H1 (cell line): ENCODE measurements at regions not wholly inside any gene's neighbourhood (a gene's known extent, or its start where the extent isn't known, plus 50 kb on each side); places are given as distances from the start of the nearest gene placed in this dataset.

Experiments
- ASH2L ChIP-seq: fragments of 200-600, 300-600 bp; sonication (generic); IDR thresholded peaks from one replicate; pipeline ENCODE4 v1.7.1; 2017; ENCODE audit warnings: low read length
- RXRA ChIP-seq: IDR thresholded peaks from 2 replicates; pipeline ENCODE4 v1.6.1; 2011; ENCODE audit warnings: low read depth, mild to moderate bottlenecking, low read length, moderate library complexity; ENCODE audit not compliant: insufficient read depth
- TBP ChIP-seq: IDR thresholded peaks from 2 replicates; pipeline ENCODE4 v1.6.1; 2011; ENCODE audit warnings: low read depth, low read length, improper control_type of control experiment
- ZNF274 ChIP-seq: IDR thresholded peaks from 2 replicates; pipeline ENCODE4 v1.7.0; 2012; ENCODE audit warnings: low read length, borderline replicate concordance; ENCODE audit errors: extremely low read depth
- TF ChIP-seq, protein P1 (sequence below), 3 experiments: IDR thresholded peaks; 1 replicate in 2 of 3; 2 replicates in 1 of 3; pipeline versions ENCODE4 v1.5.1 to v1.6.1; 2011; ENCODE audit warnings: low read length in 3 of 3, mild to moderate bottlenecking in 3 of 3, inconsistent platforms in 2 of 3, low read depth in 1 of 3, moderate library complexity in 1 of 3; ENCODE audit not compliant: insufficient read depth in 1 of 3; ENCODE audit errors: control extremely low read depth in 1 of 3

DNA sequence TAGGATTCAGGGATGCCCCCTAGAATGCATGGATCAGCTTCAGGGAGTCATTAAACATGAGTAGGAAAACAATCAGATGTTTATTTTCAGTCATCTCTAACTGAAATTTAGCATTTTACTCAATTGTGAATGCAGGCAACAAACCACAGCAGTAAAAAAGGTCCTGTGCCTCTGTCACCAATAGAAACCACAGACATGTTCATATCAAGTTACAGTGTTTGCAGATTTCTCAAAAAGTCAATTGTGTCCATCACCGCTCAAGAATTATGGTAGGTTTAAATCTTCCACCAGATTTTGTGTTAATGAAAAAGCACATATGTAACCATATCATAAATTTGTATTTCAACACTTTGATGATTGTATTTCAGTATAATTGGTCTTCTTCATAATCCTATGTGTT is 68.4 kb upstream of the SLC1A1 start (continued):
- TF ChIP-seq, protein P1, sequence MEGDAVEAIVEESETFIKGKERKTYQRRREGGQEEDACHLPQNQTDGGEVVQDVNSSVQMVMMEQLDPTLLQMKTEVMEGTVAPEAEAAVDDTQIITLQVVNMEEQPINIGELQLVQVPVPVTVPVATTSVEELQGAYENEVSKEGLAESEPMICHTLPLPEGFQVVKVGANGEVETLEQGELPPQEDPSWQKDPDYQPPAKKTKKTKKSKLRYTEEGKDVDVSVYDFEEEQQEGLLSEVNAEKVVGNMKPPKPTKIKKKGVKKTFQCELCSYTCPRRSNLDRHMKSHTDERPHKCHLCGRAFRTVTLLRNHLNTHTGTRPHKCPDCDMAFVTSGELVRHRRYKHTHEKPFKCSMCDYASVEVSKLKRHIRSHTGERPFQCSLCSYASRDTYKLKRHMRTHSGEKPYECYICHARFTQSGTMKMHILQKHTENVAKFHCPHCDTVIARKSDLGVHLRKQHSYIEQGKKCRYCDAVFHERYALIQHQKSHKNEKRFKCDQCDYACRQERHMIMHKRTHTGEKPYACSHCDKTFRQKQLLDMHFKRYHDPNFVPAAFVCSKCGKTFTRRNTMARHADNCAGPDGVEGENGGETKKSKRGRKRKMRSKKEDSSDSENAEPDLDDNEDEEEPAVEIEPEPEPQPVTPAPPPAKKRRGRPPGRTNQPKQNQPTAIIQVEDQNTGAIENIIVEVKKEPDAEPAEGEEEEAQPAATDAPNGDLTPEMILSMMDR (IDR thresholded peaks at IDR 0.05; ENCODE audit: control extremely low read depth in 1 of 3, insufficient read depth in 1 of 3, low read depth in 1 of 3, low read length in 3 of 3): no peak
- no peak for TF ChIP-seq ASH2L
- no peak for TF ChIP-seq RXRA
- TF ChIP-seq TBP: no peak
- TF ChIP-seq ZNF274: no peak
